ENCODE measurements at regions not wholly inside any gene's neighbourhood (a gene's known extent, or its start where the extent isn't known, plus 50 kb on each side); places are given as distances from the start of the nearest gene placed in this dataset.

- TF ChIP-seq CTCF (IDR thresholded peaks at IDR 0.05), result no peak
- TF ChIP-seq POLR2AphosphoS5 (IDR thresholded peaks at IDR 0.05), result no peak
- no peak for TF ChIP-seq POLR2A (IDR thresholded peaks at IDR 0.05)
- TF ChIP-seq EP300 (IDR thresholded peaks at IDR 0.05), result no peak
Observed at GRCh38 chr12:13451776-13452175, 255.2 kb downstream of the EMP1 start.
